Right lobe of liver (tissue), 6 donors: ENCODE measurements at regions not wholly inside any gene's neighbourhood (a gene's known extent, or its start where the extent isn't known, plus 50 kb on each side); places are given as distances from the start of the nearest gene placed in this dataset.
A peak's percentile ranks its signal among the peaks of the same experiment; 100 is the strongest.

ENCODE experiments used
- ATAC-seq, 4 donors: fragments of 200-7000 bp; cut with Tn5 transposase; one replicate each; pipeline ENCODE4 v1.9.1; 2020; ENCODE audit warnings: mild to moderate bottlenecking in 4 of 4, moderate library complexity in 4 of 4
- DNase-seq, 3 donors: peaks; one replicate each; pipeline ENCODE4 v3.0.0-alpha.2; 2020
- H3K27ac ChIP-seq, 3 donors: fragments of 200-600 bp; one replicate each; pipeline ENCODE4 v1.8.0; 2022
- H3K27me3 ChIP-seq, 2 donors: fragments of 200-600 bp; one replicate each; pipeline ENCODE4 v1.8.0; 2022
- H3K36me3 ChIP-seq, 4 donors: fragments of 200-600 bp; sonication (generic) in 1 of 4; one replicate each; pipeline versions ENCODE4 v1.5.1 to v1.8.0; 2017 to 2022; ENCODE audit warnings: control low read depth in 1 of 4
- H3K4me1 ChIP-seq, 4 donors: fragments of 200-600 bp; sonication (generic) in 1 of 4; one replicate each; pipeline versions ENCODE4 v1.5.1 to v1.8.0; 2017 to 2022; ENCODE audit warnings: control low read depth in 1 of 4
- H3K4me3 ChIP-seq, 3 donors: fragments of 200-600 bp; one replicate each; pipeline ENCODE4 v1.8.0; 2022
- H3K9me3 ChIP-seq, 4 donors: fragments of 200-600 bp; sonication (generic) in 1 of 4; one replicate each; pipeline versions ENCODE4 v1.5.1 to v1.8.0; 2017 to 2022; ENCODE audit warnings: control low read depth in 1 of 4
- POLR2A ChIP-seq: fragments of 450-650 bp; IDR thresholded peaks from one replicate; pipeline ENCODE4 v1.6.1; 2017; ENCODE audit warnings: antibody characterized with exemption, mild to moderate bottlenecking
- WGBS: methylation state at CpG from one replicate; pipeline ENCODE4 v1.1.6; 2018; ENCODE audit warnings: low coverage, low lambda C conversion rate; ENCODE audit not compliant: insufficient coverage; ENCODE audit errors: missing lambda C conversion rate; 5-methylcytosine and 5-hydroxymethylcytosine counted together
- intact Hi-C, 2 donors: fragments of 100-400 bp; cut with DNase I; formaldehyde crosslinking; loops; one replicate each; pipeline versions ENCODE4 v1.11.2 to v1.14.1; 2022
- TF ChIP-seq, protein P1 (sequence below), 4 donors: fragments of 200-600 bp in 3 of 4; fragments of 450-650 bp in 1 of 4; IDR thresholded peaks; one replicate each; pipeline versions ENCODE4 v1.5.1 to v1.8.0; 2016 to 2022; ENCODE audit warnings: antibody characterized with exemption in 4 of 4, mild to moderate bottlenecking in 2 of 4
- donor health status: DM: no; HTN: yes; CAD: no.
- donor health status: DM: no; HTN: no; CAD: no.
- donor health status: DM: no; HTN: no; CAD: no.
- donor health status: DM: no; HTN: yes; CAD: no.
- donor health status: DM: no; HTN: yes; CAD: no.

DNA sequence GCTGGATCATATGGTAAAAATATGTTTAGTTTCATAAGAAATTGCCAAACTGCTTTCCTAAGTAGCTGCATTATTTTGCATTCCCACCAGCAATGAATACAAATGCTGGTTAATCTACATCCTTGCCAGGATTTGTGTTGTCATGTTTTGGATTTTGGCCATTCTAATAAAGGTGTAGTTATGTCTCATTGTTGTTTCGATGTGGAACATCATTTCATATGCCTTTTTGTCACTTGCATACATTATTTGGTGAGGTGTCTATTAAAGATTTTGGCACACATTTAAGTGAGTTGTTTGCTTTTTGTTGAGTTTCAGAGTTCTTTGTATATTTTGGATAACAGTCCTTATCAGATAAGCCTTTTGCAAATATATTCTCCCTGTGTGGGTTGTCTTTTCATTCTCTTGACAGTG is 299.2 kb upstream of the TFPI start:
- TF ChIP-seq, protein P1, sequence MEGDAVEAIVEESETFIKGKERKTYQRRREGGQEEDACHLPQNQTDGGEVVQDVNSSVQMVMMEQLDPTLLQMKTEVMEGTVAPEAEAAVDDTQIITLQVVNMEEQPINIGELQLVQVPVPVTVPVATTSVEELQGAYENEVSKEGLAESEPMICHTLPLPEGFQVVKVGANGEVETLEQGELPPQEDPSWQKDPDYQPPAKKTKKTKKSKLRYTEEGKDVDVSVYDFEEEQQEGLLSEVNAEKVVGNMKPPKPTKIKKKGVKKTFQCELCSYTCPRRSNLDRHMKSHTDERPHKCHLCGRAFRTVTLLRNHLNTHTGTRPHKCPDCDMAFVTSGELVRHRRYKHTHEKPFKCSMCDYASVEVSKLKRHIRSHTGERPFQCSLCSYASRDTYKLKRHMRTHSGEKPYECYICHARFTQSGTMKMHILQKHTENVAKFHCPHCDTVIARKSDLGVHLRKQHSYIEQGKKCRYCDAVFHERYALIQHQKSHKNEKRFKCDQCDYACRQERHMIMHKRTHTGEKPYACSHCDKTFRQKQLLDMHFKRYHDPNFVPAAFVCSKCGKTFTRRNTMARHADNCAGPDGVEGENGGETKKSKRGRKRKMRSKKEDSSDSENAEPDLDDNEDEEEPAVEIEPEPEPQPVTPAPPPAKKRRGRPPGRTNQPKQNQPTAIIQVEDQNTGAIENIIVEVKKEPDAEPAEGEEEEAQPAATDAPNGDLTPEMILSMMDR (IDR thresholded peaks at IDR 0.05), result no peak
- TF ChIP-seq POLR2A, result no peak
- intact Hi-C loops, result no loop called here

DNA sequence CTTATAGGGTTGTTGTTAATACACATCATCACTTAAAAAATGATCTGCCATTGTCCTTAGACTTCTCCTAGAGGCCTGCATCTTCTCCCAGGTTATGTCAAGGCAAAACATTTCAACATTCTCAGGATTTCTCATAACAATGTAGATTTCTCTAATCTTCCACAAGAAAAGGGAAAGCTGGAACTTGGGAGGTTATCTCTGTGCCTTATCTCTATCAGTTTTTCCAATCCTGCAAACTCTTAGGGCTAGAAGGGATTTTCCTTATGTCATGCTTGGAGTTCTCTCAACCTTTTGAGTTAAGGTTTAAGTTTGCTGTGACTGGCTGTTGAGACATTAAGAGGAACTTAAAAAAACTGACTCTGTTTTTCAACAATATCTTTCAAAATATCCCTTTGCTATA is 300.6 kb upstream of the TFPI start:
- Histone ChIP-seq H3K4me3 (no peak overlapping the region), H3K27ac (no peak overlapping the region), H3K4me1 (peaks cover 0 to 22% (median 4%) of the 10 kb centered on the region in 4 donors), H3K36me3 (no peaks in the 10 kb centered on the region), H3K27me3 (no peaks in the 10 kb centered on the region), H3K9me3 (no peaks in the 10 kb centered on the region)
- intact Hi-C loops, result no loop called here
- DNase-seq (no peak), ATAC-seq (no peak)
- TF ChIP-seq, protein P1 (IDR thresholded peaks at IDR 0.05), result no peak
- no peak for TF ChIP-seq POLR2A

More for the DNA sequence above, 299.2 kb upstream of the TFPI start:
- H3K4me1 ChIP-seq, result peaks cover 0 to 23% (median 5%) of the 10 kb centered on the region in 4 donors
- no peaks in the 10 kb centered on the region for H3K9me3 ChIP-seq
- DNase-seq (no peak), ATAC-seq (peak; percentile 76 to 85 (median 80))
- no peaks in the 10 kb centered on the region for H3K27me3 ChIP-seq
- no peak overlapping the region for H3K4me3 ChIP-seq
- WGBS, result 8% methylated on average over 1 of the region's 1 CpG
- H3K36me3 ChIP-seq, result no peaks in the 10 kb centered on the region
- H3K27ac ChIP-seq, result no peak overlapping the region

GRCh38 chr2:187855689-187856088 is 301.5 kb upstream of the TFPI start:
- peaks cover 0 to 22% (median 4%) of the 10 kb centered on the region in 4 donors for H3K4me1 ChIP-seq
- intact Hi-C loops, result no loop called here
- no peak overlapping the region for H3K27ac ChIP-seq
- no peak overlapping the region for H3K4me3 ChIP-seq
- no peaks in the 10 kb centered on the region for H3K36me3 ChIP-seq
- DNase-seq (peak in 1 of 3 donors; percentile 63), ATAC-seq (peak in 2 of 4 donors; percentile 36 to 69)
- no peaks in the 10 kb centered on the region for H3K9me3 ChIP-seq
- H3K27me3 ChIP-seq, result no peaks in the 10 kb centered on the region
- TF ChIP-seq, protein P1 (IDR thresholded peaks at IDR 0.05), result no peak
- no peak for TF ChIP-seq POLR2A
- 46% methylated on average over 5 of the region's 5 CpGs for WGBS

- no peaks in the 10 kb centered on the region for H3K27me3 ChIP-seq
- no peak overlapping the region for H3K4me3 ChIP-seq
- ATAC-seq (no peak), DNase-seq (no peak)
- H3K36me3 ChIP-seq, result no peaks in the 10 kb centered on the region
- peaks cover 0 to 14% (median 3%) of the 10 kb centered on the region in 4 donors for H3K4me1 ChIP-seq
- no peak overlapping the region for H3K27ac ChIP-seq
- H3K9me3 ChIP-seq, result no peaks in the 10 kb centered on the region
- intact Hi-C loops, result no loop called here
- WGBS, result 100% methylated on average over 1 of the region's 1 CpG
- no peak for TF ChIP-seq POLR2A
- TF ChIP-seq, protein P1 (IDR thresholded peaks at IDR 0.05), result no peak
Measured at GRCh38 chr2:187857826-187858225, 303.6 kb upstream of the TFPI start.

GRCh38 chr2:187862715-187863114 is 308.5 kb upstream of the TFPI start:
- ATAC-seq, result peak in 2 of 4 donors; percentile 16 to 57
- no peak overlapping the region for H3K4me3 ChIP-seq
- intact Hi-C loops, result no loop called here
- no peaks in the 10 kb centered on the region for H3K9me3 ChIP-seq
- no peaks in the 10 kb centered on the region for H3K27me3 ChIP-seq
- no peak overlapping the region for H3K27ac ChIP-seq
- no peaks in the 10 kb centered on the region for H3K36me3 ChIP-seq
- TF ChIP-seq, protein P1 (IDR thresholded peaks at IDR 0.05), result no peak
- TF ChIP-seq POLR2A, result no peak
- no peaks in the 10 kb centered on the region for H3K4me1 ChIP-seq
- no peak for DNase-seq
- WGBS, result 21% methylated on average over 3 of the region's 3 CpGs
